HuH-7 (cell line): ENCODE measurements at regions not wholly inside any gene's neighbourhood (a gene's known extent, or its start where the extent isn't known, plus 50 kb on each side); places are given as distances from the start of the nearest gene placed in this dataset.

Source experiments
- DNase-seq: peaks from one replicate; pipeline ENCODE4 v3.0.0; 2011; ENCODE audit warnings: low spot score

GRCh38 chr9:73459817-73460216 is 308.2 kb downstream of the ANXA1 start:
- no peak for DNase-seq

DNA sequence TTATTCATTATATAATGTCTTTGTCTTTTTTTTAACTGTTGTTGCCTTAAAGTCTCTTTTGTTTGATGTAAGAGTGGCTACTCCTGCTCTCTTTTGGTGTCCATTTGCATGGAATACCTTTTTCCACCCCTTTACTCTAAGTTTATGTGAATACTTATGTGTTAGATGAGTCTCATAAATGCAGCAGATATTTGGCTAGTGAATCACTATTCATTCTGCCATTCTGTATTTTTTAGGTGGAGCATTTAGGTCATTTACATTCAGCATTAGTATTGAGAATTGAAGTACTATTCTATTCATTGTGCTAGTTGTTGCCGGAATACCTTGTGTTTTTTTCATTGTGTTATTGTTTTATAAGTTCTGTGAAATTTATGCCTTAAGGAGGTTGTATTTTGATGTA is 317.1 kb downstream of the ANXA1 start:
- DNase-seq: no peak

DNA sequence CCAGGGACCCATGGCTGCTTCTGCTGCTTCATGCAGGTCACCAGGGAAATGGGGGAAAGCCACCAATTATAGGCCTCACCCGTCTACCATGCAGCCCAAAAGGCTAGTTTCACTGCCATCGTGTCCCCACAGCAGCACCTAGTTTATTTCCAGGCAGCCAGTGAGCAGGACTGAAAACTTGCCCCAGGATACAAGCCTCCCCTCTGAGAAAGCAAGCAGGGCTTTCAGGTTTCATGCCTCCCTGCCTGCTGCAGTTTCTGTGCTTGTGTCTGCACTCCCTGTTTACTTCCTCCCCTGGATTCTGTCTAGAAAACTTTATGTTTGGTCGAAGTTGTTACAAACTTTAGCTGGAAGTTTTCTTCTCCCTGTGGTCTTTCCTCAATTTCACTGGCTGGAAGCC is 319.1 kb downstream of the ANXA1 start:
- DNase-seq: no peak

DNA sequence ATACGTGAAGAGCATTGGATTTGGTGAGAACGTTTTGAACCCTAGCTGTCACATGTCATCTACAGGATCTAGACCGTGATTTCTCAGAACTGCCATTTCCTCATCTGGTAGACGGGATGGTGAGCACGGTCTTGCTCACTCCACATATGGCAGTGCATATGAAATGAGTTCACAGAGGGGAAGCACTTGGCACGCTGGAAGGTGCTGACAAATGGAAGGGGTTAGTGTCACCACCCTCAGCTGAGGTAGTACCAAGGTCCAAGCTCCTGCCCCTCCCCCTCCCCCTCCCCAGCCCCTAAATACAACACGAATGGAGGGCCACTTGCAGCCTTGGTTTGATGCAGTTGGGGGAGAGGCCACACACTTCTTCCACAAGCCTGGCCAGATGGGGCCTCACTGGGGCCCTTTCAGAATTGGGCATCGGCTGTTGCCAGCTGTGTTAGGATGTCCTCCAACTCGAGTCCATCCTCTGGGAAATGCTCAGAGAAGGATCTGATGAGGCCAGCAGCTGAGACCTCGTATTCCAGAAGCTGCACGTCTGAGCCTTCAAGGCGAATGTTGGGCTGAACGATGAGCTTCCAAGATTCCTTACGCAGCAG is 322.4 kb downstream of the ANXA1 start:
- DNase-seq: no peak

DNA sequence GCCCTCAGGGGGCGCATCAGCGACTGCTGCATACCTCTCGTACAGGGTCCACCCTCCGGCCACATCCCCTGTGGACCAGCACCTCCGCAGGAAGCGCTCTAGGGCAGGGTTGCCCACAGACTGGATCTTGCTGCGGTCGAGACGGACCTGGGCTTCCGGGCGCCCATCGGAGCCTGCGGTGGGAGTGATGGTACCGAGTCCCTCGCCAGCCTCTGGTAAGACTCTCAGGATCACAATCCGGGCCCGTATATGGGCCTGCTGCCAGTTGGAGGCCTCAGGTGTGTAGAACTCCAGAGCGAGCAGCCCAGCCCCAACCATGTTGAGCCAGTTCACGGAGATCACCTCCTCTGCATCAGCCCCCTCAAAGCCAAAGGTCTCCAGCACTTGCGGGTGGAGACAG is 323.0 kb downstream of the ANXA1 start:
- DNase-seq: no peak

DNA sequence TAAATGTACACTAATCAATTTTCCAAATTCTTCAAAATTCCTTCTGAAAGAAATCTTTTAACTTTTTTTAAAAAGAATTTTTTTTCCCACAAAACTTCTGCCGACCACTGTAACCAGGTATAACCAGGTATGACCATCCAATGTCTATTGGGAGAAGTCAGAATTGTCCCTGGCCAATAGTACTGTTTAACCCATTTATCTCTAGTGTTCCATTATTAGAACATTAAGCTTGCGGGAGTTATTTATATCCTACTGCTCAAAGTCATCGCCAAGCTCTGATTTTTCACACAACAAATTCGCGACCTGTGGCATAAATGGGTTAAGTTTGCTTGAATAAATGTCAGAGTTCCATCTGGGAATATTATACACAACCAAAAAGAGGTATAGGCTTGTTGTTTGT is 343.2 kb downstream of the ANXA1 start:
- no peak for DNase-seq

DNA sequence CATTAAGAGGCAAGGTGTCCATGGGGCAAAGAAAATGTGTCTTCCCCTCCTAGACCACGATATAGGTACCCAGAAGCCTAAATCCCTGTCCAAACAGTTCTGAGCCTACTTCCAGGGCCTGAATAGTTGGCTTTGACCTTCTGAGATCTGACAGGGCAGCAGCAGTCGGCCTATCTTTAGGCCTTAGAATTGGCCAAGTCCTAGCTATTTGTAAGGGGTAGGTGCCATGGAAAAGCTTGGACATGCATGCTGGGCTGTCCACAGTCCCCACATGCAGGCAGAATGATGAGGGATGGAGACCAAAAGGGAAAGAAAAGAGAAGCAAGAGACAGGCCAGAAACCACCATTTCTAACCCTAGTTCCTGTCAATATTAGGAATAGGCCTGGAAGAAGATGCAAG is 346.1 kb downstream of the ANXA1 start:
- no peak for DNase-seq

GRCh38 chr9:73515216-73515615 is 363.6 kb downstream of the ANXA1 start:
- DNase-seq: no peak

GRCh38 chr9:73523391-73523790 is 371.7 kb downstream of the ANXA1 start:
- no peak for DNase-seq

- DNase-seq: no peak
Observed at GRCh38 chr9:73525350-73525749, 373.7 kb downstream of the ANXA1 start.

GRCh38 chr9:73527521-73527920 is 375.9 kb downstream of the ANXA1 start:
- DNase-seq: no peak

GRCh38 chr9:73528926-73529325 is 377.3 kb downstream of the ANXA1 start:
- no peak for DNase-seq

DNA sequence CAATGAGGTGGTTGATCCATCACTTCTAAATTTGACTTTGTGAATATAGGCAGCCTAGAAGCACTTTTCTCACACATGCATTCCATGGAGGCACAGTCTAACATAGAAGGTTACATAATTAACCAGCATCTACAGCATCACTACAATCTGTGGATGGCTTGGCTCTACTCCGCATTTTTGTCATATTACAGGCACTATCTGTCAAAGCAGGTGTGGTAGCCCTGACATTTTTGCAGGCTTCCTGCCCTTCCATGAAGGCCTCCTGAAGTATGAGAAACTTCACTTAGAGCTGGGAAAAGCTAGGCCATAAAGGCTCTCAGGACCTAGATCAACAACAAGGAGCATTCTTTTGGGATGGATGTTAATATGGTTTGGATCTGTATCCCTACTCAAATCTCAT is 378.0 kb downstream of the ANXA1 start:
- no peak for DNase-seq

DNA sequence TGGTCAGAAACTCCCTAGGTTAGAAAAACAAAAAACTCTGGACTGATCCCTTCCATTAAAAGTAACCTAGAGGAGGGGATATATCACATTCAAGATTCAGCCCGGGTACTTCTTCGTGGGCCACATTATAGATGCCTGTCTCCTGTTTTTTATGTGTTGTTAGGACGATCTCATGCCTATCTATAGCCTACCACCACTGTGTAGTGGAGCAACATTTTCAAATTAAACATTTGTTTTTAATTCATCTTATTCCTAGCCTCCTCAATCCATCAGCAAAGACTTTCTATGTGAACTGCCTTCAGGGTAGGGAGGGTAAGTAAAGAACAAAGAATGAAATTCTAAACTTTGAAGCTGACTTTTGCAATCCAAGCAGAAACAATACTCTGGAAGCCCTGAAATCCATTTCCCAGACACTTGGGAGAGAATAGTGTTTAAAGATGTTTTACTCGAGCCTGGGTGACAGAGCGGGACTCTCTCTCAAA is 379.4 kb downstream of the ANXA1 start:
- DNase-seq: no peak

- DNase-seq: no peak
Observed at GRCh38 chr9:73531658-73532057, 380.0 kb downstream of the ANXA1 start.

GRCh38 chr9:73532985-73533384 is 381.3 kb downstream of the ANXA1 start:
- DNase-seq: no peak

DNA sequence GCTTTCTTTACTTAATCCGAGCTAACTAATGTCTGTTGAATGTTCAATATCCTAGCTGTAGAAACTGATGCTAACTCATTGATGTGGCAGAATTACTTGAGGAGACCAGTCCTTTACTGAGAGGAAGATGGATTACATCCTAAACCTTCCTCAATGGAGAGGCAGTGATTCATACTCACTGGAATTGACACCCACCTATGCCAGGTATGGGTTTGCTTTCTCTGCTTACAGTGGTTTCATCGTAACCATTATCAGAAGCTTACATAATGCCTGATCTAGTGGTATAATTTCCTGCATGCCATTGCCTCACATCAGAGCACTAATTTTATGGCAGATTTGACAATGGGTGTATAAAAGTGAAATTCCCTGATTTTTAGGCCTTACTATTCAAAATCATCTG is 384.7 kb downstream of the ANXA1 start:
- DNase-seq: no peak

- no peak for DNase-seq
Observed at GRCh38 chr9:73537561-73537960, 385.9 kb downstream of the ANXA1 start.

- DNase-seq: no peak
Observed at GRCh38 chr9:73539881-73540390, 388.3 kb downstream of the ANXA1 start.

DNA sequence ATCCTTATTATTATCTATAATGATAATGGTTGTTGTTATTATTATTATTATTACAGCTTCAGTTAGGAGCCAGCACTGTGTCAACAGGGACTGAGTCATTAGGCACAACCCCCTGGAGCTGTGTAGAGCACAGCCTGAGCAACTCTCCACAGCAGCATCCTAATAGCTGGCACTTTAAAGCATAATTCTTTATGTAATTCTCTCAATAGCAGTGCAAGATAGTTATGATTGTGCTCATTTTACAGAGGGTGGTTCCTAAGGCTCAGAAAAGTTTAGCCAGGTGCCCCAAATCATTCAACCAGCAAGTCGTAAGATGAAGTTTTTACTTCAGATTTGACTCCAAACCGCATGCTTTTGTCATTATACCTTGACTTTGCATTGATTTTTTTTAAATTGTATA is 390.3 kb downstream of the ANXA1 start:
- DNase-seq: no peak

DNA sequence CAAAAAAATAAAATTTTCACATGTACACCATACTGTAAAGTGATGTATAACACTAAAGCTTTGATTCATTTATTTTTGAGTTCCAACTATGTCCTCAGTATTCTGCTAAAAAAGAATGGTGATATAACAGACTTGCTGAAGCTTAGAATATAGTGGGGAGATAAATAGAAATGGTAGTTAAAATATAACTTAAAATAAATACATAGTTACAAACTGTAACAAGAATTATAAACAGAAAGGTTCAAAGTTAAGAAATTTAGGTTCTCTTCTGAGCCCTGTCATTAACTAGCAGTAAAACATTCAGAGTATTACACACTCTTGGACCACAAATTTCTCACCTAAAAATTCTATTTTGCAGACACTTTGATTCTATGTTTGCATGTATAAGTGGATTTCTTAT is 392.1 kb downstream of the ANXA1 start:
- DNase-seq: no peak

GRCh38 chr9:73548201-73548600 is 396.5 kb downstream of the ANXA1 start:
- no peak for DNase-seq

GRCh38 chr9:73549991-73550390 is 398.3 kb downstream of the ANXA1 start:
- DNase-seq: no peak

- DNase-seq: no peak
Observed at GRCh38 chr9:73553295-73553694, 401.6 kb downstream of the ANXA1 start.

- DNase-seq: no peak
Observed at GRCh38 chr9:73558471-73558870, 406.8 kb downstream of the ANXA1 start.
